ENCODE measurements at regions not wholly inside any gene's neighbourhood (a gene's known extent, or its start where the extent isn't known, plus 50 kb on each side); places are given as distances from the start of the nearest gene placed in this dataset.

- no peak for DNase-seq (ENCODE audit: low spot score)
These were observed 109.5 kb downstream of the INHBB start for GRCh38 chr2:120455390-120455789.

GRCh38 chr2:120456867-120457266 lies 110.9 kb downstream of the INHBB start:
- DNase-seq (ENCODE audit: low spot score): no peak

- no peak for DNase-seq (ENCODE audit: low spot score)
These were observed 114.6 kb downstream of the INHBB start for GRCh38 chr2:120460511-120460910.

- DNase-seq (ENCODE audit: low spot score): no peak
These were observed 115.2 kb downstream of the INHBB start for GRCh38 chr2:120461092-120461491.

GRCh38 chr2:120461546-120462537 lies 115.9 kb downstream of the INHBB start:
- no peak for DNase-seq (ENCODE audit: low spot score)

GRCh38 chr2:120463527-120463926 lies 117.6 kb downstream of the INHBB start:
- DNase-seq (ENCODE audit: low spot score): no peak

GRCh38 chr2:120463996-120464395 lies 118.1 kb downstream of the INHBB start:
- no peak for DNase-seq (ENCODE audit: low spot score)

GRCh38 chr2:120464448-120464931 lies 118.6 kb downstream of the INHBB start:
- no peak for DNase-seq (ENCODE audit: low spot score)

- DNase-seq (ENCODE audit: low spot score): no peak
These were observed 119.2 kb downstream of the INHBB start for GRCh38 chr2:120465012-120465700.

GRCh38 chr2:120465701-120465988 lies 119.7 kb downstream of the INHBB start:
- no peak for DNase-seq (ENCODE audit: low spot score)

- no peak for DNase-seq (ENCODE audit: low spot score)
These were observed 120.2 kb downstream of the INHBB start for GRCh38 chr2:120465989-120466703.

- DNase-seq (ENCODE audit: low spot score): no peak
These were observed 120.7 kb downstream of the INHBB start for GRCh38 chr2:120466704-120467054.

GRCh38 chr2:120468136-120468535 lies 122.2 kb downstream of the INHBB start:
- no peak for DNase-seq (ENCODE audit: low spot score)

- no peak for DNase-seq (ENCODE audit: low spot score)
These were observed 123.5 kb downstream of the INHBB start for GRCh38 chr2:120469426-120469825.

GRCh38 chr2:120470041-120470965 lies 124.4 kb downstream of the INHBB start:
- no peak for DNase-seq (ENCODE audit: low spot score)

GRCh38 chr2:120471166-120471565 lies 125.2 kb downstream of the INHBB start:
- DNase-seq (ENCODE audit: low spot score): no peak

- no peak for DNase-seq (ENCODE audit: low spot score)
These were observed 126.1 kb downstream of the INHBB start for GRCh38 chr2:120472031-120472430.

- DNase-seq (ENCODE audit: low spot score): no peak
These were observed 127.0 kb downstream of the INHBB start for GRCh38 chr2:120472891-120473309.

GRCh38 chr2:120473522-120474271 lies 127.8 kb downstream of the INHBB start:
- DNase-seq (ENCODE audit: low spot score): no peak

GRCh38 chr2:120474486-120474885 lies 128.6 kb downstream of the INHBB start:
- DNase-seq (ENCODE audit: low spot score): no peak

- no peak for DNase-seq (ENCODE audit: low spot score)
These were observed 130.2 kb downstream of the INHBB start for GRCh38 chr2:120476141-120476540.

Data from CD4-positive, alpha-beta T cell treated with Interleukin-6 at 100 ng/mL for 8 hours (primary cell).